NCI-H2107 treated with DMSO at 0.1 percent for 48 hours (cell line): ENCODE measurements at regions not wholly inside any gene's neighbourhood (a gene's known extent, or its start where the extent isn't known, plus 50 kb on each side); places are given as distances from the start of the nearest gene placed in this dataset.

Source experiments
- DNase-seq: peaks from one replicate; lab custom pipeline; 2025; ENCODE audit not compliant: unreplicated experiment; lab: John Stamatoyannopoulos, UW

DNA sequence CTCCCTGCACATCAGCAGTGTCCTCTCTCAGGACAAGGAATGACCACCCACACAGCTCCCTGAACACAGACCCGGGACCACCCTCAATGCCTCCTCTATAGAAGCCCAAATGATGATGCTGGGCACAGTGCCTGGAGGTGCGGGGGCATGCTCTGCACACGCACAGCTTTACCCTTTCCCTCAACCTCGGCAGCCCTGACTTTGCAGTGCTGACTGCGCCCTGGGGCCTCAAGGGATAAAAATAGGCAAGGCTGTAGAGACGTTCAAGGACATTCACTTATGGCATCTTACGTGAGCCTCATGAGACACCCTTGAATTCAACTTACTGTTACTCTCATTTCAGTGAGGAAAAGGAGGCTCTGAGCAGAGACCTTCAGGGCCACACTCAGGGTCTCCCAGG, 521.6 kb upstream of the MGMT start:
- DNase-seq = no peak

DNA sequence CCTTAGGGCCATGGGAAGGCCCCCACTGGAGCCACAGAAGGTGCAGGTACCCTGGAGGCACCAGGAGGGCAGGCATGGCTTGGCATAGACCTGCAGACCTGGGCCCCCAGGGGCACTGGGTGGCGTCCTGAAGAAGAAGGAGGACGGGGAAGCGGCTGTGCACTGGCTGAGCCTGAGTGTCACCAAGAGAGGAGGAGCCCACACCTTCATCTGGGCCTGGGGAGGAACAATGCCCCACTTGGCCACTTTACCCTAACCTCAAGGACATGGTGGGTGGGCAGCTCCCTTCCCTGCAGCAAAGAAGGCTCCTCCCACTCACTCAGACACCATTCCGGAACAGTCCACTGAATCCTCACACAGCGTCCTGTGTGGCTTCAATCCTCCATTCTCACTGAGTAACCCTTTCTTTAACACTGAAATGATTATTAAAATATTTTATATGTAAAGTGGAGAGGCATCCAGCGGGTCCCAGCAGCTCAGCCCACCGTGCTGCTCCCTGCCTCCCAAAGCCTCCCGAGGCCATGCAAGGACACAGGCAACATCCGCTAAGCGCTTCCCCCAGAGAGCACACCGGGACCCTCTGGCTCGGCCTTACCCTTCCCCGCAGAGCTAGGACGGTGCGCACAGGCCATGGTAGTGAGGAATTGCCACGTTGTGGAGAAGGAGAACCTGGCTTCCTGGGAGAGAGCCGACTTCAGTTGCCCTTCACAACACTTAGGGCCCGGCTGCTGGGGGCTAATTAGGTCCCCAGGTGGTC, 516.7 kb upstream of the MGMT start:
- DNase-seq = no peak

DNA sequence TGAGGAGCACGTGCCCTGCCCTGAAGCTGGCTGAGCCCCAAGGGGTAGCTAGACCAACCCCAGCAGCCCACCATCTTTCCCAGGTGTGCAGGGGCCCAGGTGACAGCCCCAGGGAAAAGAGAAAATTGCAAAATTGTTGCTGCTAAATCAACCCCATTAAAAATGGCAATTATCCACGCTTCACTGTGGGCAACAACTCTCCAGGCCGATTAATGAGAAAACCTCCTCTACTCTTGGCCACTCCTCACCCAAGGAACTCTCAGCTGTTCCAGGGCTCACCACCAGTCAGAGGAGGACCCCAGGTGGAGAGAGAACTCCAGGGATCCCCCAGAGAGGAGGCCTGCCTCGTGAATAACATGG, 516.1 kb upstream of the MGMT start:
- DNase-seq = no peak

DNA sequence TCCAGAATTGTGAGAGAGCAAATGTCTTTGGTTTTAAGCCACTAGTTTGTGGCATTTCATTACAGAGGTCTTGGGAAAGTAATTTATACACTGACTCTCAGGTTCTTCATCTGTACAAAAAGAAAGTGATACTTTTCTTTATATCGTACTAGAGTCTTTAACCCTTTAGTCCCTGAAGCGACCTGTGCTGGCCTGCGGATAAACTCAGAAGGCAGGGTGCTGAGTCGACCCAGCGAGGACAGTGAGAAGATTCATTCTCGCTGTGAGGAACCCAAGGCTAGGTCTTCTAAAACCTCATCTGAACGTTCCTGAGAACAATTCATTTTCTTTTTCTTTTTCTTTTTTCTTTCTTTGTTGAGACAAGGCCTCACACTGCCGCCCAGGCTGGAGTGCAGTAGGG, 514.2 kb upstream of the MGMT start:
- DNase-seq = no peak

DNA sequence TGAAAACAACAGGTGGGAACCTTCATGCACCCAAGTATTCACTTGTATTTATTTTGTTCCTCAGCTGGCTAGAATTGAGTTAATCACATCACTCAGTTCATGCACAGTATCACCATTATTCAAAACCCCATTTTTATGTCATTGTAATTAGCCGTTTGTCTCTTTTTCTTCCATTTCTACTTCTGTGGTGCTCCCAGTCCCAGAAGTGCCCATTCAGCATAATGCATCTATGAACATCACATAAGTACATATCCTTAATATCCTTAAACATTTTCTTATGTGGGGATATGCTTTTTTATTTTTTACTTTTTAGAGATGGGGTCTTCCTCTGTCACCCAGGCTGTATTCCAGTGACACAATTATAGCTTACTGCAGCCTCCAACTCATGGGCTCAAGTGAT, 510.9 kb upstream of the MGMT start:
- no peak for DNase-seq

GRCh38 chr10:128957221-128957620, 509.8 kb upstream of the MGMT start:
- DNase-seq = no peak

- no peak for DNase-seq
These were observed 508.0 kb upstream of the MGMT start for GRCh38 chr10:128958834-128959690.

DNA sequence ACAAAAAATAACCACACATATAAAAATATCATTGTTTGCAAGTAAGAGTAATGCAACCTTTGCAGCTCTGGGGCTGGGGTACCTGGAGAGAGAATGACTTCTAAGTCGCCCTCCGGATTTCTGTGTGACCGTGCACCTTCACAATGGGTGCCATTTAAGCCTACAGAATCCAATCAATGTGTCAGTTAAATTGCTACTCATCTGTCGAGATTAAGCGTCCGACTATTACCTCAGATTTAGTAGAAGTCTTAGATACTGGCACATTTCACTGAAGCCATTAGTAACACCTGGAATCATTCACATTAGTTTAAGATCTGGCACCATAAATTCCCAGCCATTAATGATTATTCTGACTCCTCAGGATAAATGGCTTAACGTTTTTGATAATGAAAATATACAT, 507.3 kb upstream of the MGMT start:
- no peak for DNase-seq

GRCh38 chr10:128960517-128960916, 506.5 kb upstream of the MGMT start:
- no peak for DNase-seq

- no peak for DNase-seq
These were observed 504.9 kb upstream of the MGMT start for GRCh38 chr10:128962182-128962581.

GRCh38 chr10:128963211-128964099, 503.6 kb upstream of the MGMT start:
- DNase-seq = no peak

DNA sequence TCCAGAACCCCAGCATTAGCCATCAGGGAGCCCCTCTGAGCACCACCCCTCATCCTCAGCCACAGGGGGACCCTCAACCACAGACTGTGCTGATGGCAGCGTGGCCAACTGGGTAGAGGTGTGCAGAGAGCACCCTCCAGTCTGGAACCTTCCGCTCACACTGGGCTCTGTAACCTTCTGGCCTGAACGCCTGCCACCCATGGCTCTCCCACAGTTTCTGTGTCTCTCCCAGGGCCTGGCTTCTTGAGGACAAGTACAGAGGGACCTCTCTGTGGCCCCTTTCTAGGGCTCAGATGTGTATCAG, 503.0 kb upstream of the MGMT start:
- no peak for DNase-seq

GRCh38 chr10:128967980-128968756, 498.9 kb upstream of the MGMT start:
- no peak for DNase-seq

GRCh38 chr10:128969551-128969950, 497.5 kb upstream of the MGMT start:
- no peak for DNase-seq

DNA sequence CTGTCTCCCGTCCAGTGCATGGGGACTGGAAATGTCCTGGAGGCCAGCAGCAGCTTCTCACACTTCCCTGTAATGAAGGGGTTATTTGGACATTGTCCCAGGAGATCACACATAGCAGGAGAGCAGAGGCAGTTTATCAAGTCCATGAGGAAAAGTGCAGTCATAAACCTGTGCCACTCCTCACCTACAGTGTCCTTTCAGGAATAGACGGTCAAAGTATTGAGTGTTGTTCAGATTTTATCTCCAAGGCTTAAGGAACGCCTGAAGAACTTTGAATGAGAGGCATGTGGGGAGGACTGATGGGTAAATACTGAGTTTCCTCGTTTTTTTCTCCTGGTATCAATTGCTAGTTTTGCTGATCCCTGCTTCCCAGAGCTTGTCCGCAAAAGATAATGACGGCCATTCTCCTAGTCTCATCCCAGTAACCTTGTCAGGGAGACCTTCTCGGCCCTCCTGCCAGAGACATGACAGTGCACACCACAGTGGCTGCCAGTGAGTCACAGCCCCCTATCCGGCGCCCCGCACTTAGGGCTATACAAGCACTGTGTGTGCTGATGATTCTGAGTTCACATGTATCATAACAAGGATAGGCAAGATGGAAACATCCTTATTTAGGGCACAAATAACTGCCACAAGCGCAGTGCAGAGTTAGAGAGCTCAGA, 495.5 kb upstream of the MGMT start:
- no peak for DNase-seq

DNA sequence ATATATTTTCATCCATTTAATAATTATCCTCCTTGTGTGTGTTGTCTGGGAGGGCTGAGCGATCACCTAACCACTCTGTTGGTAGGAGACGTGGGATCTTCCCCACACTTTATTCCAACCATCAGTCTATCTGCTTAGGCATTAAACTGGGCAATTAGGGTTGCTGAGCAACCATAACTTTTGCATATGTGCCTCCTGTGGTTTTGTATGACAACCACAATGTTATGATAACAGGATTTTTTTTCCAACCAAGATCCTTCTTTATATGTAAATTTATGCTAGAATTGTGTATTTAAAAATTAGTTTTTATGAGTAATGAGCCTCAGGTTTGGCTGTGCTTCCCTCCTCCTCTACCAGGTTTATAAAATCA, 495.0 kb upstream of the MGMT start:
- DNase-seq = no peak

- DNase-seq = no peak
These were observed 493.8 kb upstream of the MGMT start for GRCh38 chr10:128973221-128973620.

- no peak for DNase-seq
These were observed 490.2 kb upstream of the MGMT start for GRCh38 chr10:128976856-128977255.

DNA sequence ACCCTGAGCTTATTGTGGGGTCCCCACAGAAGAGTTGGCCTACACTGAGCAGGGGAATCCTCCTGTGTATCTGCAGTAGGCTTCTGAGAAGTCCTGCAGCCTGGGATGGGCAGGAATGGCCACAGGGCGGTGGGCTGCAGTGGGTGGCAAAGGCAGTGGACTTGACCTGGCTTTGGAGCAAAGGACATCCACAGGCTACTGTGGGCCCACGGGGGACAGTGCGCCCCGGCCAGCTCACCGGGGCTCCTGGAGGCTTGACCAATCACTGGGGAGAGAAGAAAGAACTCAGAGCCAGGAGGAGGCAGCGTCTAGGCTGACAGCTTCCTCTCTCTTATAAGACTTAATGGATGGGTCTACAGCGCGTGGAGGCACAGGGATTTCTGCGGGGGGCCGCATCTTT, 488.8 kb upstream of the MGMT start:
- DNase-seq = no peak

DNA sequence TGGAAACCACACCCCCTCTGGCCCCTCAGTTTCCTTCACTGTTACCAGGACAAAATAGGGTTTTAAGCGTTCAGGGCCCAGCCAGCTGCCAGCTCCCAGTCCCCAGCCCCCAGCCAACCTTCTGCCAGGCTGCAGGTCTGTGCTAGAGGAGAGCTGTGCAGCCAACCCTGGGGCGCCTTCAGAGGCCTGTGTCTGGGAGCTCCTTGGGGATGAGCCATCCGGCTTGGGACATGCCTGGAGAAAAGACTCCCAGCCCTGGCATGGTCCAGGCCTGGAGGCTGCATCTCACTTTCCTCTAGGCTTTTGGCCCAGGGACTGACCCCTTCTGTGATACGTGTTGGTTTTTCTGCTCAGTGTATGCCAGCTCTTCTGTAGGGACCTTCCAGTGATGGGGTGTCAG, 487.6 kb upstream of the MGMT start:
- no peak for DNase-seq

DNA sequence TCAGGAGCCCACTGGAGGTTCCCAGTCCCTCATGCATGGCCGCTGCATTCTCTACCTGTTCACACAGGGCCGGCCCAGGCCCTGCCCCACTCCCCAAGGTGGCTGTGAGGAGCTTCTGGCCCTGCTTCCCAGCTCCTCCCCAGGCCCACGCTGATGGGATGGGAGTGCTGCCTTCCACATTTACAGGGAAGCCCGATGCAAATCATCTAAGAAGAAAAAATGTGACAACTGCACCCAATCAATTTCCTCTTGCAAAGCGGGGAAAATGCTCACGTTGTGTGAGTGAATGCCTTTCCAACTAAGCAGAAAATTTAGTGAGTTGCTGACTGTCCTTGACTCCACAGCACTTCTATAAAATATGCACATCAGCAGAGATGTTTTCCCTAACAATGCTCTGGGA, 485.8 kb upstream of the MGMT start:
- no peak for DNase-seq
